HG03064 (cell line): ENCODE measurements at regions not wholly inside any gene's neighbourhood (a gene's known extent, or its start where the extent isn't known, plus 50 kb on each side); places are given as distances from the start of the nearest gene placed in this dataset.

Experiments
- ATAC-seq: cut with Tn5 transposase; IDR thresholded peaks from one replicate; pipeline ENCODE4 v1.9.1; 2021; ENCODE audit warnings: low read depth; ENCODE audit not compliant: unreplicated experiment

GRCh38 chr14:97458661-97459579 lies 661.7 kb downstream of the VRK1 start:
- no peak for ATAC-seq

GRCh38 chr14:97462081-97462480 lies 664.9 kb downstream of the VRK1 start:
- no peak for ATAC-seq

GRCh38 chr14:97468220-97468619 lies 671.0 kb downstream of the VRK1 start:
- no peak for ATAC-seq

- no peak for ATAC-seq
These were observed 680.2 kb downstream of the VRK1 start for GRCh38 chr14:97477353-97477752.

- ATAC-seq, result no peak
These were observed 688.0 kb downstream of the VRK1 start for GRCh38 chr14:97485201-97485600.

- no peak for ATAC-seq
These were observed 689.5 kb downstream of the VRK1 start for GRCh38 chr14:97486601-97487120.

- ATAC-seq, result no peak
These were observed 692.6 kb downstream of the VRK1 start for GRCh38 chr14:97489750-97490149.

- no peak for ATAC-seq
These were observed 693.4 kb downstream of the VRK1 start for GRCh38 chr14:97490521-97491070.

- no peak for ATAC-seq
These were observed 694.5 kb downstream of the VRK1 start for GRCh38 chr14:97491697-97492096.

GRCh38 chr14:97499790-97500481 lies 702.8 kb downstream of the VRK1 start:
- ATAC-seq, result no peak

- ATAC-seq, result no peak
These were observed 709.4 kb downstream of the VRK1 start for GRCh38 chr14:97506626-97507025.

GRCh38 chr14:97513891-97514290 lies 716.7 kb downstream of the VRK1 start:
- ATAC-seq, result no peak

- ATAC-seq, result no peak
These were observed 720.5 kb downstream of the VRK1 start for GRCh38 chr14:97517566-97518234.

GRCh38 chr14:97523936-97524335 lies 726.8 kb downstream of the VRK1 start:
- ATAC-seq, result no peak

GRCh38 chr14:97524589-97525319 lies 727.6 kb downstream of the VRK1 start:
- ATAC-seq, result no peak

- no peak for ATAC-seq
These were observed 730.8 kb downstream of the VRK1 start for GRCh38 chr14:97527993-97528392.

GRCh38 chr14:97532052-97532451 lies 734.9 kb downstream of the VRK1 start:
- no peak for ATAC-seq

- no peak for ATAC-seq
These were observed 739.2 kb downstream of the VRK1 start for GRCh38 chr14:97536421-97536820.

GRCh38 chr14:97538749-97539410 lies 741.7 kb downstream of the VRK1 start:
- no peak for ATAC-seq

GRCh38 chr14:97539411-97539795 lies 742.2 kb downstream of the VRK1 start:
- no peak for ATAC-seq
